B cell (primary cell): ENCODE measurements at regions not wholly inside any gene's neighbourhood (a gene's known extent, or its start where the extent isn't known, plus 50 kb on each side); places are given as distances from the start of the nearest gene placed in this dataset.

Experiments used
- ATAC-seq: fragments of 200-7000 bp; cut with Tn5 transposase; one replicate; pipeline ENCODE4 v1.10.0; 2021; ENCODE audit warnings: low read depth, mild to moderate bottlenecking, moderate number of reproducible peaks, moderate library complexity
- CTCF ChIA-PET: fragments of 350-600 bp; sonication (Branson Sonifier 250); formaldehyde crosslinking; loops from one replicate; lab custom pipeline; 2021; ENCODE audit warnings: antibody characterized with exemption, inconsistent platforms; lab: Charles Lee
- POLR2A ChIA-PET: fragments of 350-600 bp; sonication (Branson Sonifier 250); formaldehyde crosslinking; loops from one replicate; lab custom pipeline; 2021; ENCODE audit warnings: antibody characterized with exemption; lab: Charles Lee
- DNase-seq: peaks from one replicate; pipeline ENCODE4 v3.0.0; 2013
- H2AFZ ChIP-seq: 2 replicates; pipeline ENCODE4 v1.6.1; 2012; ENCODE audit warnings: mild to moderate bottlenecking, low read depth, low read length; ENCODE audit not compliant: insufficient read depth, poor library complexity, severe bottlenecking
- H3K27ac ChIP-seq, 2 donors: 1 replicate in 1 of 2; 2 replicates in 1 of 2; pipeline ENCODE4 v1.5.1; 2012 to 2013; ENCODE audit warnings: low read length in 2 of 2, mild to moderate bottlenecking in 2 of 2, moderate library complexity in 1 of 2
- H3K27me3 ChIP-seq, 4 experiments: fragments of 200-600 bp in 1 of 4; sonication (generic) in 1 of 4; replicated peaks in 1 of 4; 1 replicate in 2 of 4; 2 replicates in 2 of 4; pipeline versions ENCODE4 v1.6.1 to v1.7.0; 2013 to 2016; ENCODE audit warnings: low read length in 3 of 4, mild to moderate bottlenecking in 2 of 4, mixed read lengths in 1 of 4, moderate library complexity in 1 of 4; ENCODE audit not compliant: insufficient read depth in 4 of 4, control insufficient read depth in 3 of 4; ENCODE audit errors: control extremely low read depth in 1 of 4
- H3K36me3 ChIP-seq, 2 experiments: replicated peaks in 1 of 2; 1 replicate in 1 of 2; 2 replicates in 1 of 2; pipeline versions ENCODE4 v1.6.1 to v1.7.1; 2013; ENCODE audit warnings: low read length in 1 of 2; ENCODE audit not compliant: insufficient read depth in 2 of 2, control insufficient read depth in 1 of 2; ENCODE audit errors: control extremely low read depth in 1 of 2, extremely low read depth in 1 of 2
- H3K4me1 ChIP-seq, 2 donors: fragments of 200-600 bp in 1 of 2; sonication (generic) in 1 of 2; 1 replicate in 1 of 2; 2 replicates in 1 of 2; pipeline versions ENCODE4 v1.5.1 to v1.6.1; 2013 to 2017; ENCODE audit warnings: low read length in 2 of 2; ENCODE audit not compliant: control insufficient read depth in 2 of 2, insufficient read depth in 2 of 2
- H3K4me2 ChIP-seq: replicated peaks from 2 replicates; pipeline ENCODE3; 2012; ENCODE audit warnings: mild to moderate bottlenecking, low read depth, low read length; ENCODE audit not compliant: poor library complexity, severe bottlenecking
- H3K4me3 ChIP-seq, 5 experiments: fragments of 200-600 bp in 1 of 5; sonication (generic) in 1 of 5; 1 replicate in 3 of 5; 2 replicates in 2 of 5; pipeline versions ENCODE4 v1.5.1 to v1.7.0; 2011 to 2016; ENCODE audit warnings: low read length in 4 of 5, mild to moderate bottlenecking in 4 of 5, low read depth in 2 of 5, control low read depth in 1 of 5, moderate library complexity in 1 of 5; ENCODE audit not compliant: insufficient read depth in 1 of 5; ENCODE audit errors: control extremely low read depth in 1 of 5, extremely low read depth in 1 of 5
- H3K79me2 ChIP-seq: fragments of 200-600 bp; sonication (generic); one replicate; pipeline ENCODE4 v1.6.0; 2016; ENCODE audit warnings: low read length; ENCODE audit not compliant: control insufficient read depth, insufficient read depth
- H3K9ac ChIP-seq: fragments of 200-600 bp; sonication (generic); 2 replicates; pipeline ENCODE4 v1.6.1; 2017; ENCODE audit warnings: mild to moderate bottlenecking, low read length, moderate library complexity
- H3K9me3 ChIP-seq, 3 donors: one replicate each; pipeline versions ENCODE4 v1.6.1 to v1.7.1; 2013; ENCODE audit warnings: low read length in 2 of 3; ENCODE audit not compliant: control insufficient read depth in 2 of 3, insufficient read depth in 1 of 3; ENCODE audit errors: control extremely low read depth in 1 of 3
- H4K20me1 ChIP-seq: 2 replicates; pipeline ENCODE4 v1.6.0; 2012; ENCODE audit warnings: mild to moderate bottlenecking, low read length; ENCODE audit not compliant: insufficient read depth, control insufficient read depth, poor library complexity, severe bottlenecking
- H3K27ac Mint-ChIP-seq: one replicate; pipeline ENCODE4 v1.8.0; 2021; ENCODE audit warnings: mixed read lengths
- H3K27me3 Mint-ChIP-seq: one replicate; pipeline ENCODE4 v1.8.0; 2021; ENCODE audit warnings: mixed read lengths
- H3K4me1 Mint-ChIP-seq: one replicate; pipeline ENCODE4 v1.8.0; 2021; ENCODE audit warnings: mixed read lengths
- H3K4me3 Mint-ChIP-seq: one replicate; pipeline ENCODE4 v1.8.0; 2021; ENCODE audit warnings: mixed read lengths
- H3K9me3 Mint-ChIP-seq: one replicate; pipeline ENCODE4 v1.8.0; 2022; ENCODE audit warnings: mixed read lengths; ENCODE audit not compliant: insufficient read depth
- EZH2 ChIP-seq: IDR thresholded peaks from 2 replicates; pipeline ENCODE4 v1.6.1; 2012; ENCODE audit warnings: borderline replicate concordance, low read depth, mild to moderate bottlenecking, moderate library complexity, low read length; ENCODE audit not compliant: insufficient read depth, poor library complexity, severe bottlenecking
- WGBS: methylation state at CpG from one replicate; pipeline ENCODE4 v1.1.5; 2013; ENCODE audit warnings: missing lambda C conversion rate; ENCODE audit not compliant: insufficient coverage; 5-methylcytosine and 5-hydroxymethylcytosine counted together
- intact Hi-C: fragments of 100-400 bp; cut with micrococcal nuclease; formaldehyde crosslinking; loops from one replicate; pipeline ENCODE4 v1.10.0; 2022
- TF ChIP-seq, protein P1 (sequence below): fragments of 200-600 bp; IDR thresholded peaks from one replicate; pipeline ENCODE4 v1.8.0; 2022; ENCODE audit warnings: antibody characterized with exemption, mild to moderate bottlenecking

DNA sequence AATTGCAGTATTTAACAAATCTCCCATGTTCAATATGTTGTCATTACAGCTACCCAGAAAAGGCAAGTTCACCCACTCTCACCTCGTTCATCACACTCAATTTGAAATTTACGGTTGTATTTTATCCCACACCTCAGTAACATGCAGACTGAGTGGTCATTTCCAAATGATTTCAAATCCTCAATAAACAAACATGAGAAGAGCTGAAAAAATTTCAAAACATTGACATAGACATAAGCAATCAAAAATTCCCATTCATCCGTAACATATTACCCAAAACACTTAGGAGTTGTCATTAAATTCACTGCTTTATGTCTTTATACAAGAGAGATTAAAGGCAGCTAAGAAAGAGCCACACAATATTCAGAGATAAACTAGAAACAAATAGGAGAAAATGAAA is 61.7 kb upstream of the NEBL start:
- ChIA-PET CTCF (no interaction called here), POLR2A (no interaction called here)
- Mint-ChIP-seq H3K4me3 (no peak overlapping the region), H3K4me1 (no peaks in the 10 kb centered on the region), H3K9me3 (no peaks in the 10 kb centered on the region), H3K27ac (no peak overlapping the region), H3K27me3 (peaks cover 9% of the 10 kb centered on the region)
- H3K27ac ChIP-seq: no peak overlapping the region
- H3K9me3 ChIP-seq: peaks cover 0 to 3% (median 0%) of the 10 kb centered on the region in 3 donors
- H3K4me1 ChIP-seq: no peaks in the 10 kb centered on the region
- no peaks in the 10 kb centered on the region for H4K20me1 ChIP-seq
- ATAC-seq: no peak
- no peak overlapping the region for H3K9ac ChIP-seq
- H3K4me2 ChIP-seq: no peak overlapping the region
- no peak overlapping the region for H2AFZ ChIP-seq
- no peak for TF ChIP-seq EZH2
- TF ChIP-seq, protein P1, sequence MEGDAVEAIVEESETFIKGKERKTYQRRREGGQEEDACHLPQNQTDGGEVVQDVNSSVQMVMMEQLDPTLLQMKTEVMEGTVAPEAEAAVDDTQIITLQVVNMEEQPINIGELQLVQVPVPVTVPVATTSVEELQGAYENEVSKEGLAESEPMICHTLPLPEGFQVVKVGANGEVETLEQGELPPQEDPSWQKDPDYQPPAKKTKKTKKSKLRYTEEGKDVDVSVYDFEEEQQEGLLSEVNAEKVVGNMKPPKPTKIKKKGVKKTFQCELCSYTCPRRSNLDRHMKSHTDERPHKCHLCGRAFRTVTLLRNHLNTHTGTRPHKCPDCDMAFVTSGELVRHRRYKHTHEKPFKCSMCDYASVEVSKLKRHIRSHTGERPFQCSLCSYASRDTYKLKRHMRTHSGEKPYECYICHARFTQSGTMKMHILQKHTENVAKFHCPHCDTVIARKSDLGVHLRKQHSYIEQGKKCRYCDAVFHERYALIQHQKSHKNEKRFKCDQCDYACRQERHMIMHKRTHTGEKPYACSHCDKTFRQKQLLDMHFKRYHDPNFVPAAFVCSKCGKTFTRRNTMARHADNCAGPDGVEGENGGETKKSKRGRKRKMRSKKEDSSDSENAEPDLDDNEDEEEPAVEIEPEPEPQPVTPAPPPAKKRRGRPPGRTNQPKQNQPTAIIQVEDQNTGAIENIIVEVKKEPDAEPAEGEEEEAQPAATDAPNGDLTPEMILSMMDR: no peak
- intact Hi-C loops: no loop called here
- 94% methylated on average over 2 of the region's 3 CpGs for WGBS
- H3K79me2 ChIP-seq: no peaks in the 10 kb centered on the region
- no peaks in the 10 kb centered on the region for H3K36me3 ChIP-seq
- H3K27me3 ChIP-seq: peaks cover 0 to 4% (median 0%) of the 10 kb centered on the region in 4 experiments
- H3K4me3 ChIP-seq: no peak overlapping the region
- no peak for DNase-seq

DNA sequence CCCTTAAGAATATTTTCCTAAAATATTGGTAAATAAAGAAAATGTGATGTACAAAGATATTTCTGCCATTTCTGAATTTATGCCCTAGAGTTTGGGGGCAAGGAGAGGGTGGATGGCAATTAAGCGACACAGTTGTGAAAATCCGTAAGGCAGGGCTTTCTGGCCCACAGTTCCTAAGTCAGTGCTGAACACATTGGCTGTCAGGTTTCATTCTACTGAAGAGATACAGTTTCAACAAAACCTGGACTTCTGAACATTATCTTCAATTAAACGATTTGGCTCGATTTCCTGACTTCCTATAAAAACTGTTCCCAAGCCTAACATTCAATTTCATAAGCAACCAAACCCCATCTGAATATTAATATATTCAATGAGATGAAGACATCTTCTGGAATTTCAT is 61.1 kb upstream of the NEBL start:
- Mint-ChIP-seq H3K4me3 (no peak overlapping the region), H3K9me3 (no peaks in the 10 kb centered on the region), H3K27me3 (peaks cover 9% of the 10 kb centered on the region), H3K4me1 (no peaks in the 10 kb centered on the region), H3K27ac (no peak overlapping the region)
- no peak overlapping the region for H2AFZ ChIP-seq
- H3K4me3 ChIP-seq: no peak overlapping the region
- CTCF ChIA-PET: no interaction called here
- H3K9me3 ChIP-seq: peaks cover 0 to 3% (median 0%) of the 10 kb centered on the region in 3 donors
- no peaks in the 10 kb centered on the region for H3K4me1 ChIP-seq
- no peak for ATAC-seq
- H3K36me3 ChIP-seq: no peaks in the 10 kb centered on the region
- 100% methylated on average over 2 of the region's 4 CpGs for WGBS
- H3K27me3 ChIP-seq: peaks cover 0 to 4% (median 0%) of the 10 kb centered on the region in 4 experiments
- H3K4me2 ChIP-seq: no peak overlapping the region
- no peak for DNase-seq
- no peaks in the 10 kb centered on the region for H3K79me2 ChIP-seq
- no peaks in the 10 kb centered on the region for H4K20me1 ChIP-seq
- POLR2A ChIA-PET: no interaction called here
- H3K27ac ChIP-seq: no peak overlapping the region
- intact Hi-C loops: no loop called here
- TF ChIP-seq EZH2: no peak
- TF ChIP-seq, protein P1: no peak
- H3K9ac ChIP-seq: no peak overlapping the region
